Tibial nerve (tissue), 3 donors: ENCODE measurements at regions not wholly inside any gene's neighbourhood (a gene's known extent, or its start where the extent isn't known, plus 50 kb on each side); places are given as distances from the start of the nearest gene placed in this dataset.
"Not testable (repeated sequence)": the region's sequence is repeated elsewhere in the genome, so short reads cannot be mapped to it uniquely, and the experiment has no call there.

Source experiments
- CTCF ChIP-seq, 5 experiments: fragments of 200-600 bp in 3 of 5; fragments of 450-650 bp in 2 of 5; sonication (generic) in 3 of 5; IDR thresholded peaks; one replicate each; pipeline ENCODE4 v1.5.1; 2016 to 2019; ENCODE audit warnings: antibody characterized with exemption in 5 of 5, mild to moderate bottlenecking in 3 of 5, moderate library complexity in 2 of 5
- POLR2A ChIP-seq, 2 donors: fragments of 450-650 bp; IDR thresholded peaks; one replicate each; pipeline ENCODE4 v1.6.1; 2017; ENCODE audit warnings: antibody characterized with exemption in 2 of 2, mild to moderate bottlenecking in 2 of 2, moderate library complexity in 2 of 2

DNA sequence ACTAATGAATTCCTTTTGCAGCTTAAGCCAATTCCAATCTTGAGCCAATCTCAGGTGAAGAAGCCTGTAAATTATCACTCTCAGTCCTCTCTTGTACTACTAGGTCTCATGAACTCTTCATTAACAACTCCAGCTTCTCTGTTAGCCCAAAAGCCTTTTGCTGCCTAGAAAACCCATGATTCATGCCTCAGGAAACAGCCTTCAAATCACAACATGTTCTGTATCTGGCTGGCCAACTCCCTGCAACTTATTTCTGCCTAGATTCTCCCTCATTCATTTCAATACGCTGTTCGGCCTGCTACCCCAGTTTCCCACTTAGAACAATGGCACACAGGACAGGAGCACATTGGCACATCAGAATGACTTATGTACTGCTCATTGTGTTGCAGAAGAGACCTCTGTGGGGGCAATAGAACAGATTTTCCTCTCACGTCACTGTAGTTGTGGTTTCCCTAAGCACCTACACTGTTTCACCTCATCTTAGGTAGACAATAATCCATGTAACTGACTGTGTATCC, 395.4 kb downstream of the OR4F29 start:
- not testable (repeated sequence) for TF ChIP-seq CTCF, POLR2A (IDR thresholded peaks at IDR 0.05)
